ENCODE measurements at regions not wholly inside any gene's neighbourhood (a gene's known extent, or its start where the extent isn't known, plus 50 kb on each side); places are given as distances from the start of the nearest gene placed in this dataset.

DNA sequence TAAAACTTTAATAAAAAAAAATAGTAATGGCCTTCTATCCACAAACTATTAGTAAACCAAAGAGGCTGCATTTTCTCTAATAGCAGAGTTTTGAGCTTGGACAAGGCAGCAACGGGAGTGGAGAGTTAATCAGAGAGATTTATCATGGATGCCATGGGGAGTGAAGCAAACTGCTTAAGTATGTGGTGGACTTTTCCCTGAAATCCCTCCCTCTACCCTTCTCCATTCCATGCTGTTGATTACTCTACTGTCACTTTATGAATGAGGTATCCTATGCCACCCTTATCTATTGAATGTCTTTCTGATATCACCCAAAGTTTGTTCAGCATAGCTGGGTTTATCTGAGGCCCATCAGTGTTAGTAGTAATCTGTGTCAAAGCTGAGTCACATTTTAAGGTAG lies 335.6 kb upstream of the TRAM1L1 start:
- ATAC-seq (no peak), FAIRE-seq (no peak), DNase-seq (ENCODE audit: low read depth in 1 of 2, low spot score in 1 of 2) (no peak)
- Histone ChIP-seq H3K4me1 (no peaks in the 10 kb centered on the region), H3K27ac (no peak overlapping the region), H3K4me2 (no peak overlapping the region), H3K4me3 (no peak overlapping the region), H3K9me3 (no peaks in the 10 kb centered on the region)
- 0% methylated on average over 1 of the region's 1 CpG for WGBS (ENCODE audit: missing lambda C conversion rate)
- ChIA-PET CTCF (no interaction called here), POLR2A (no interaction called here)
- TF ChIP-seq, protein P1, sequence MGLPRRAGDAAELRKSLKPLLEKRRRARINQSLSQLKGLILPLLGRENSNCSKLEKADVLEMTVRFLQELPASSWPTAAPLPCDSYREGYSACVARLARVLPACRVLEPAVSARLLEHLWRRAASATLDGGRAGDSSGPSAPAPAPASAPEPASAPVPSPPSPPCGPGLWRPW (IDR thresholded peaks at IDR 0.05), result no peak
- TF ChIP-seq ZNF302 (CRISPR knock-in tag; IDR thresholded peaks at IDR 0.05), result no peak

DNA sequence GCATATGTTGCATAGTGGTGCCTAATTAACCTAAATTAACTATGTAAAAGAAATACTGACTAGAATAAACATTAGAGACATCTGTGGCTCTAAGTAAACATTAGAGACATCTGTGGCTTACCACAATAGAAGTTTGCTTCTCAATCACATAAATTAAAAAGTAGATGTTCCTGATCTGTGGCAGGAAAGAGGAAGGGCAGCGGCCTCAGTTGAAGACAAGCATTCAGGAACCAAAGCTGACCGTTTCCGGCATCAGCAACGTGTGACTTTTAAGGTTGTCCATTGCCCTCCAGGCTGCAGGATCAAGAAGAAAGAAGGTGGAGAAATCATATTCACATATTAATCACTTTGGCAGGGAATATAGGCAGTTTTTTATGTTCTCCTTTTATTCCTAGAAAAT lies 336.3 kb upstream of the TRAM1L1 start:
- 20% methylated on average over 4 of the region's 4 CpGs for WGBS (ENCODE audit: missing lambda C conversion rate)
- Histone ChIP-seq H3K27ac (no peak overlapping the region), H3K4me1 (no peaks in the 10 kb centered on the region), H3K4me3 (no peak overlapping the region), H3K4me2 (no peak overlapping the region), H3K9me3 (no peaks in the 10 kb centered on the region)
- ChIA-PET POLR2A (no interaction called here), CTCF (no interaction called here)
- no peak for DNase-seq (ENCODE audit: low read depth in 1 of 2, low spot score in 1 of 2)
- no peak for ATAC-seq
- no peak for FAIRE-seq
- TF ChIP-seq, protein P2, sequence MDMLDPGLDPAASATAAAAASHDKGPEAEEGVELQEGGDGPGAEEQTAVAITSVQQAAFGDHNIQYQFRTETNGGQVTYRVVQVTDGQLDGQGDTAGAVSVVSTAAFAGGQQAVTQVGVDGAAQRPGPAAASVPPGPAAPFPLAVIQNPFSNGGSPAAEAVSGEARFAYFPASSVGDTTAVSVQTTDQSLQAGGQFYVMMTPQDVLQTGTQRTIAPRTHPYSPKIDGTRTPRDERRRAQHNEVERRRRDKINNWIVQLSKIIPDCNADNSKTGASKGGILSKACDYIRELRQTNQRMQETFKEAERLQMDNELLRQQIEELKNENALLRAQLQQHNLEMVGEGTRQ (IDR thresholded peaks at IDR 0.05), result no peak
- TF ChIP-seq JUN (IDR thresholded peaks at IDR 0.05), result no peak

GRCh38 chr4:117422297-117422696 lies 336.9 kb upstream of the TRAM1L1 start:
- ATAC-seq (no peak), DNase-seq (ENCODE audit: low read depth in 1 of 2, low spot score in 1 of 2) (no peak), FAIRE-seq (no peak)
- H3K9me3 ChIP-seq, result no peaks in the 10 kb centered on the region
- ChIA-PET POLR2A (no interaction called here), CTCF (no interaction called here)
- TF ChIP-seq CTCF (IDR thresholded peaks at IDR 0.05) (no peak), REST (IDR thresholded peaks at IDR 0.05) (no peak), HOXA7 (CRISPR knock-in tag; IDR thresholded peaks at IDR 0.05) (no peak), RCOR1 (IDR thresholded peaks at IDR 0.05; ENCODE audit: low read depth, low read length) (no peak), MAFK (IDR thresholded peaks at IDR 0.05; ENCODE audit: partially characterized antibody) (no peak), RAD21 (conservative IDR thresholded peaks at IDR 0.05 in 1 of 2, IDR thresholded peaks at IDR 0.05 in 1 of 2) (no peak)
- TF ChIP-seq, protein P3, sequence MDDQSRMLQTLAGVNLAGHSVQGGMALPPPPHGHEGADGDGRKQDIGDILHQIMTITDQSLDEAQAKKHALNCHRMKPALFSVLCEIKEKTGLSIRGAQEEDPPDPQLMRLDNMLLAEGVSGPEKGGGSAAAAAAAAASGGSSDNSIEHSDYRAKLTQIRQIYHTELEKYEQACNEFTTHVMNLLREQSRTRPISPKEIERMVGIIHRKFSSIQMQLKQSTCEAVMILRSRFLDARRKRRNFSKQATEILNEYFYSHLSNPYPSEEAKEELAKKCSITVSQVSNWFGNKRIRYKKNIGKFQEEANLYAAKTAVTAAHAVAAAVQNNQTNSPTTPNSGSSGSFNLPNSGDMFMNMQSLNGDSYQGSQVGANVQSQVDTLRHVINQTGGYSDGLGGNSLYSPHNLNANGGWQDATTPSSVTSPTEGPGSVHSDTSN (IDR thresholded peaks at IDR 0.05), result no peak
- TF ChIP-seq, protein P4, sequence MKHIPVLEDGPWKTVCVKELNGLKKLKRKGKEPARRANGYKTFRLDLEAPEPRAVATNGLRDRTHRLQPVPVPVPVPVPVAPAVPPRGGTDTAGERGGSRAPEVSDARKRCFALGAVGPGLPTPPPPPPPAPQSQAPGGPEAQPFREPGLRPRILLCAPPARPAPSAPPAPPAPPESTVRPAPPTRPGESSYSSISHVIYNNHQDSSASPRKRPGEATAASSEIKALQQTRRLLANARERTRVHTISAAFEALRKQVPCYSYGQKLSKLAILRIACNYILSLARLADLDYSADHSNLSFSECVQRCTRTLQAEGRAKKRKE (CRISPR knock-in tag; IDR thresholded peaks at IDR 0.05; ENCODE audit: low read depth), result no peak
- no peak overlapping the region for H3K4me2 ChIP-seq
- H3K4me3 ChIP-seq, result no peak overlapping the region
- H3K27ac ChIP-seq, result no peak overlapping the region
- H3K4me1 ChIP-seq, result no peaks in the 10 kb centered on the region
- WGBS (ENCODE audit: missing lambda C conversion rate), result 76% methylated on average over 5 of the region's 5 CpGs

Measured in A549 (cell line).